GM12865 (cell line): ENCODE measurements at regions not wholly inside any gene's neighbourhood (a gene's known extent, or its start where the extent isn't known, plus 50 kb on each side); places are given as distances from the start of the nearest gene placed in this dataset.

Experiments used
- DNase-seq: peaks from one replicate; pipeline ENCODE4 v3.0.0; 2010; ENCODE audit warnings: low read depth
- H3K4me3 ChIP-seq: 2 replicates; pipeline ENCODE4 v1.5.1; 2011; ENCODE audit warnings: mild to moderate bottlenecking, low read depth, low read length, control low read depth
- CTCF ChIP-seq: IDR thresholded peaks from 2 replicates; pipeline ENCODE4 v1.5.1; 2011; ENCODE audit warnings: low read length, control low read depth, low read depth, inconsistent platforms; ENCODE audit not compliant: insufficient read depth; ENCODE audit errors: missing control alignments

- no peak overlapping the region for H3K4me3 ChIP-seq
- TF ChIP-seq CTCF: no peak
- no peak for DNase-seq
Measured at GRCh38 chr2:43012966-43013365, 213.4 kb downstream of the ZFP36L2 start.

GRCh38 chr2:43011158-43011491 is 215.3 kb downstream of the ZFP36L2 start:
- TF ChIP-seq CTCF: no peak
- H3K4me3 ChIP-seq: no peak overlapping the region
- DNase-seq: no peak

GRCh38 chr2:43010438-43011157 is 215.8 kb downstream of the ZFP36L2 start:
- TF ChIP-seq CTCF: no peak
- H3K4me3 ChIP-seq: no peak overlapping the region
- DNase-seq: peak; percentile 17

- no peak overlapping the region for H3K4me3 ChIP-seq
- TF ChIP-seq CTCF: no peak
- DNase-seq: no peak
Measured at GRCh38 chr2:43009448-43009847, 217.0 kb downstream of the ZFP36L2 start.

GRCh38 chr2:43008388-43008787 is 216.0 kb upstream of the HAAO start:
- no peak for DNase-seq
- H3K4me3 ChIP-seq: no peak overlapping the region
- TF ChIP-seq CTCF: no peak

GRCh38 chr2:43007901-43008300 is 215.5 kb upstream of the HAAO start:
- DNase-seq: no peak
- no peak for TF ChIP-seq CTCF
- H3K4me3 ChIP-seq: no peak overlapping the region

- no peak for TF ChIP-seq CTCF
- H3K4me3 ChIP-seq: no peak overlapping the region
- no peak for DNase-seq
Measured at GRCh38 chr2:43006834-43007543, 214.6 kb upstream of the HAAO start.
